GM10266 (cell line): ENCODE measurements at regions not wholly inside any gene's neighbourhood (a gene's known extent, or its start where the extent isn't known, plus 50 kb on each side); places are given as distances from the start of the nearest gene placed in this dataset.
A peak's percentile ranks its signal among the peaks of the same experiment; 100 is the strongest.

ENCODE experiments used
- DNase-seq: peaks from one replicate; pipeline ENCODE4 v3.0.0; 2012; ENCODE audit errors: extremely low spot score
- TF ChIP-seq, protein P1 (sequence below): IDR thresholded peaks from 2 replicates; pipeline ENCODE4 v1.5.1; 2012; ENCODE audit warnings: mild to moderate bottlenecking, low read depth; ENCODE audit not compliant: control insufficient read depth, insufficient read depth; ENCODE audit errors: missing control alignments

DNA sequence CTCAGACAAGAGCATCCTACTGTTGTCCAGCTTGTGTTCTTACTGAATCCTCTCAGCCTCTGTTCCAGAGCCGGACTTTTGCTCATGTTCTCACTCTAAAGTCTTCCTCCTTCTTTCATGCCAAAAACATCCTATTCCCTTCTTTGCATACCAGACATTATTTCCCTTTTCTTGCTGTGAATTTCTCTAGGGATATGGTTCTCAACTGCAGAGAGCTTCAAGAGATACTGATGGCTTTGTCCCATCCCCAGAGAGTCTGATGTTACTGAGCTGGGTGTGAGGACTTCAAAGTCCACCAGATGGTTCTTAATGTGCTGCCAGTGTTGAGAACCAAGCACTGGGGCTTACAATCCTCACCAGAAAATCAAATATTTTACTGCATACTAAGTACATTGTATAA is 98.6 kb upstream of the FER start:
- DNase-seq, result no peak
- TF ChIP-seq, protein P1, sequence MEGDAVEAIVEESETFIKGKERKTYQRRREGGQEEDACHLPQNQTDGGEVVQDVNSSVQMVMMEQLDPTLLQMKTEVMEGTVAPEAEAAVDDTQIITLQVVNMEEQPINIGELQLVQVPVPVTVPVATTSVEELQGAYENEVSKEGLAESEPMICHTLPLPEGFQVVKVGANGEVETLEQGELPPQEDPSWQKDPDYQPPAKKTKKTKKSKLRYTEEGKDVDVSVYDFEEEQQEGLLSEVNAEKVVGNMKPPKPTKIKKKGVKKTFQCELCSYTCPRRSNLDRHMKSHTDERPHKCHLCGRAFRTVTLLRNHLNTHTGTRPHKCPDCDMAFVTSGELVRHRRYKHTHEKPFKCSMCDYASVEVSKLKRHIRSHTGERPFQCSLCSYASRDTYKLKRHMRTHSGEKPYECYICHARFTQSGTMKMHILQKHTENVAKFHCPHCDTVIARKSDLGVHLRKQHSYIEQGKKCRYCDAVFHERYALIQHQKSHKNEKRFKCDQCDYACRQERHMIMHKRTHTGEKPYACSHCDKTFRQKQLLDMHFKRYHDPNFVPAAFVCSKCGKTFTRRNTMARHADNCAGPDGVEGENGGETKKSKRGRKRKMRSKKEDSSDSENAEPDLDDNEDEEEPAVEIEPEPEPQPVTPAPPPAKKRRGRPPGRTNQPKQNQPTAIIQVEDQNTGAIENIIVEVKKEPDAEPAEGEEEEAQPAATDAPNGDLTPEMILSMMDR, result no peak

DNA sequence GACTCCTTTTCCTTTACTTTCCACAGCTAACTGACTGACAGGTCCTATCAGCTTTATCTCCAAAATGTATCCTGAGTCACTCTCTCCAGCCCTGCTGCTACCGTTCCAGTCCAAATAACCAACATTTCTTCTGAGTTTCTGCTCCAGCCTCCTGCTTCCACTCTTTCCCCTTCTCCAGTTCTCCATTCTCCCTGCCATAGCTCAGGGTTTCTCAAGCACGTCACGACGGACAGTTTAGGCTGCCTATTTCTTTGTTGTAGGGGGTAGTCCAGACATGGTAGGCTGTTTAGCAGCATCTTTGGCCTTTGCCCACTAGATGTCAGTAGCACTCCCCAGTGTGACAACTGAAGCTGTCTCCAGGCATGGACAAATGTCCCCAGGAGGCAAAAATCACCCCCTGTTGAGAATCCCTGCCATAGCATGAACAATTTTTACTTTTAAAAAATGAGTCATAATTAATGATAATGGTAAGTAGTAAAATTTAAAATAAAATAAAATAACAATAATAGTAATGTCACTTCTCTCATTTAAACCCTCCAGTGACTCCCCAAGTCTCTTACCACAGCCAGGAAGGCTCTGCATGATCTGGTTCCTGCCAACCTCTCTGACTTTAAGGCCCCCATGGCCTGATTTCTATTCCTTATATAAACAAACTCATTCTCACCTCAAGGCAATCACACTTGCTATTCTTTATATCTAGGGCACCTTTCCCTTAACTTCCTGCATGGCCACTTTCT is 105.4 kb upstream of the FER start:
- peak; percentile 70 for DNase-seq
- TF ChIP-seq, protein P1, result peak; percentile 88

DNA sequence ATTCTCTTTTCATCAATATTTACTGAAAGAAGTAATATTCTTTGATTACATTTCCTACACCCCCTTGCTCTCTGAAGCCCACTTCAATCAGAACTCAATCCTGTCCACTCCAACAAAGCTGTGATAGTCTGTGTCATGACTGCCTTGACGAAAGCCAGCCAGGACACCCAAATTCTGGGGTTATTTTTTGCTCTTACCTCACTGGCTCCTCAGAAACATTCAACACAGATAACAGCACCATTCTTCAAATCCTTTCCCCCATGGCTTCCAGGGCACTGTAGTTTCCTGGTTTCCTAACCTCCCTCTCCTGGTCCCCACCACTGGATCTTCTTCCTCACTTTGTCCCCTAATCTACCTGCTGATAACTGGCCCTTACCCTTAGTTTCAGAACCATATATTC is 106.1 kb upstream of the FER start:
- DNase-seq, result no peak
- TF ChIP-seq, protein P1, result no peak

DNA sequence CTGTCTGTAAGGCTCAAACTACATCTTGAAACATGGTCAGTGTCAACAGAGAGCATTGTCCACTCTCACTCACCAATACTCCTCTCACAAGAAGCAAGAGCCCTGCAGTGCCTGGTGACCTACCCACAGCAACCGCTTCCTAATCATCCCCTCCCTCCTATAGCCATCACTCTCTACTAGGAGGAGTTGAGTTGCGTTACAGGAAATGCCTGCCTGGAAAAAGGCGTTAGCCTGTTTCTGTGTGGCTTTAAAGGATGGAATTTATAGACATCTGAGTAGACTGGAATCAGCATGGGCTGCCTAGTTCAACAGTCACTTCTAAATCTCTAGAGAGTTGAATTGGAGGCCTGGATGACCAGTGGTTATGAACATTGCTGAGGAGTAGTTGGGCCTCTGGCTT is 108.3 kb upstream of the FER start:
- no peak for DNase-seq
- TF ChIP-seq, protein P1, result no peak

DNA sequence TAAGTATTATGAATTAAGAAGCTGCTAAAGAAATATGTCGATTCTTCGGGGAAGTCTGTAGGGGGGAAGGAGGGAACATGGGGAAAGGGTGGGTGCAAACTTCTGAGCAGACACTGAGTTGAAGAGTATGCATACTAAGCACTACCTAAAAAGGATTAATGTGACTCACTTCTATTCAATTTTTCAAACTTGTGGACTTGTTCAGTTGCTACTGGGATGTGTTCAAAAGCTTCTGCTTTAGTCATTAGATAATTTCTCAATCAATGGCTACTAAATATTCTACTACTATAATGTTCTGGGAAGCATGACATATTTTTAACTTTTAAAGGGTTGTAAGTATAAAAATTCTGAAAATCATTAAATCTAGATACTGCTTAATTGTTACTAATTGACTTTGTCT is 109.7 kb upstream of the FER start:
- no peak for DNase-seq
- TF ChIP-seq, protein P1, result no peak

DNA sequence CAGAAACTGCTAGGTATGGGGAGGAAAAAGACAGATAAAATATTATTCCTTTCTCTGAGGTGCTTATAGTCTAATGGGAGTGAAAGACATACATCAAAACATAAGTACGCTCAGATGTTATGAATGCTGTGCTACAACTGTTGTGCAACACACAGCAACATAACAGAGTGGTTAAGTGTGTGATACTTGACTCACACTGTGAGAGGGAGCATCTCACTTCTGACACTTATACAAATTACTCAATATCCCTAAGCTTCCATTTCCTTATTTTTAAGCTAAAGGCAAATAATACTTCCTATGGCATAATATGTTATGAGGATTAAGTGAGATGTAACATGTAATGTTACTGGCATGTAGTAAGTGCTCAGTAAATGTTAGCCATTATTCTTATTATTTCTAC is 110.6 kb upstream of the FER start:
- TF ChIP-seq, protein P1, result no peak
- DNase-seq, result no peak

DNA sequence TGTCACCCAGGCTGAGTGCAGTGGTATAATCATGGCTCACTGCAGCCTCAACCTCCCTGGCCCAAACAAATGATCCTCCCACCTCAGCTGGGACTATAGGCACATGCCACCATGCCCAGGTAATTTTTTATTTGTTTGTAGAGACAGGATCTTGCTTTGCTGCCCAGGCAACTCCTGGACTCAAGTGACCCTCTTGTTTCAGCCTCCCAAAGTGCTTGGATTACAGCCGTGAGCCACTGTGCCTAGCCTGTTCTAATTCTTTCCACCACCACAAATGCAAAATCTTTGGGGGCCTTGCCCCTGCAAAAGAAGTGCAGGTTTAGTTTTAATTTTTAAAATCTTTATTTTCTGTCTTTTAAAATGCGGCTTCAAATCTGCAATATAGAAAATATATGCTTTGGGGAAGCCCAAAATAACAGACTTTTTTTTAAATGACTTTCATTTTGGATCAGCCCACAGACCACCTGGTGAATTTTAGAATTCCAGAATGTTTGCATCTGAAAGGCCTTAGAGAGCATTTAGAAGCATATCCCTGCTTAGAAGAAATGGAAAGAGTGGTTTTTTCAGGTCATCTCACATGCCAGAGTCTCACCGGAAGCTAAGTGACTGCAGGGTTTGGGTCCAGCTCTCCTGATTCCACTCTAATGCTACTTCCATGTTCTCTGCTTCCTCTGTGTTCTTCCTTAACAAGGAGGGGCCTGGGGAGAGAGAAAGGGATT is 111.4 kb upstream of the FER start:
- DNase-seq, result no peak
- TF ChIP-seq, protein P1, result no peak
